Panc1 (cell line): ENCODE measurements at regions not wholly inside any gene's neighbourhood (a gene's known extent, or its start where the extent isn't known, plus 50 kb on each side); places are given as distances from the start of the nearest gene placed in this dataset.
"Not testable (repeated sequence)": the region's sequence is repeated elsewhere in the genome, so short reads cannot be mapped to it uniquely, and the experiment has no call there.

Source experiments
- ATAC-seq: fragments of 200-7000 bp; cut with Tn5 transposase; 2 replicates; pipeline ENCODE4 v1.9.1; 2020; ENCODE audit warnings: mild to moderate bottlenecking, moderate library complexity
- BruUV-seq: library from RNA; stranded (reverse); fragments of 400-500 nt; replicated peaks from 2 replicates; lab custom pipeline; 2021; lab: Mats Ljungman, UMichigan
- CTCF ChIA-PET: fragments of 300-600 bp; sonication (Branson Sonifier 250); formaldehyde crosslinking; loops from one replicate; lab custom pipeline; 2022; ENCODE audit warnings: antibody characterized with exemption; lab: Charles Lee
- POLR2A ChIA-PET: fragments of 300-600 bp; sonication (Branson Sonifier 250); formaldehyde crosslinking; loops from one replicate; lab custom pipeline; 2022; ENCODE audit warnings: antibody characterized with exemption; lab: Charles Lee
- DNase-seq: peaks from one replicate; pipeline ENCODE4 v3.0.0-alpha.2; 2010; ENCODE audit warnings: low read depth, low spot score
- H3K27ac ChIP-seq: 2 replicates; pipeline ENCODE4 v1.5.1; 2011; ENCODE audit warnings: mild to moderate bottlenecking, low read length, inconsistent platforms
- H3K27me3 ChIP-seq: fragments of 200-500 bp; sonication (Bioruptor generic); 2 replicates; pipeline ENCODE4 v1.6.0; 2014; ENCODE audit warnings: low read length, inconsistent platforms; ENCODE audit not compliant: control insufficient read depth, insufficient read depth
- H3K36me3 ChIP-seq: fragments of 200-500 bp; sonication (Bioruptor generic); 2 replicates; pipeline ENCODE4 v1.5.1; 2014; ENCODE audit warnings: inconsistent platforms, mild to moderate bottlenecking, low read length, moderate library complexity; ENCODE audit not compliant: control insufficient read depth, insufficient read depth
- H3K4me1 ChIP-seq: 2 replicates; pipeline ENCODE4 v1.5.1; 2011; ENCODE audit warnings: inconsistent platforms, mild to moderate bottlenecking, low read length, moderate library complexity; ENCODE audit not compliant: control insufficient read depth, insufficient read depth
- H3K4me3 ChIP-seq, 2 experiments: 2 replicates each; pipeline ENCODE4 v1.5.1; 2011 to 2012; ENCODE audit warnings: low read depth in 2 of 2, low read length in 2 of 2, mild to moderate bottlenecking in 2 of 2, inconsistent platforms in 1 of 2, moderate library complexity in 1 of 2
- H3K9me3 ChIP-seq: fragments of 200-500 bp; sonication (Bioruptor generic); 2 replicates; pipeline ENCODE4 v1.5.1; 2014; ENCODE audit warnings: low read depth, mild to moderate bottlenecking, inconsistent platforms, low read length, moderate library complexity; ENCODE audit not compliant: control insufficient read depth, insufficient read depth
- CTCF ChIP-seq: fragments of 450-650 bp; IDR thresholded peaks from 2 replicates; pipeline ENCODE4 v1.5.1; 2017; ENCODE audit warnings: mild to moderate bottlenecking
- POLR2AphosphoS5 ChIP-seq: IDR thresholded peaks from 2 replicates; pipeline ENCODE4 v1.6.1; 2012; ENCODE audit warnings: mild to moderate bottlenecking, low read depth, low read length, moderate library complexity
- SIN3A ChIP-seq: IDR thresholded peaks from 2 replicates; pipeline ENCODE4 v1.6.1; 2012; ENCODE audit warnings: low read depth, mild to moderate bottlenecking, low read length, moderate library complexity, borderline replicate concordance; ENCODE audit not compliant: insufficient read depth
- TCF7L2 ChIP-seq: IDR thresholded peaks from 2 replicates; pipeline ENCODE4 v1.6.1; 2011; ENCODE audit warnings: mild to moderate bottlenecking, low read depth, low read length, inconsistent platforms
- in situ Hi-C: cut with HindIII; loops from 2 replicates; pipeline ENCODE4 v1.10.0; 2016; ENCODE audit warnings: low sequenced_read_pairs, low pct_unique_long_range_greater_than_20kb
- intact Hi-C: fragments of 100-400 bp; cut with micrococcal nuclease; formaldehyde crosslinking; loops from one replicate; pipeline ENCODE4 v1.10.0; 2022; ENCODE audit not compliant: unreplicated experiment
- TF ChIP-seq, protein P1 (sequence below), 2 experiments: IDR thresholded peaks; 2 replicates each; pipeline ENCODE4 v1.6.1; 2011 to 2012; ENCODE audit warnings: low read depth in 2 of 2, control low read depth in 1 of 2, low read length in 1 of 2, mild to moderate bottlenecking in 1 of 2, moderate library complexity in 1 of 2; ENCODE audit not compliant: insufficient read depth in 1 of 2

DNA sequence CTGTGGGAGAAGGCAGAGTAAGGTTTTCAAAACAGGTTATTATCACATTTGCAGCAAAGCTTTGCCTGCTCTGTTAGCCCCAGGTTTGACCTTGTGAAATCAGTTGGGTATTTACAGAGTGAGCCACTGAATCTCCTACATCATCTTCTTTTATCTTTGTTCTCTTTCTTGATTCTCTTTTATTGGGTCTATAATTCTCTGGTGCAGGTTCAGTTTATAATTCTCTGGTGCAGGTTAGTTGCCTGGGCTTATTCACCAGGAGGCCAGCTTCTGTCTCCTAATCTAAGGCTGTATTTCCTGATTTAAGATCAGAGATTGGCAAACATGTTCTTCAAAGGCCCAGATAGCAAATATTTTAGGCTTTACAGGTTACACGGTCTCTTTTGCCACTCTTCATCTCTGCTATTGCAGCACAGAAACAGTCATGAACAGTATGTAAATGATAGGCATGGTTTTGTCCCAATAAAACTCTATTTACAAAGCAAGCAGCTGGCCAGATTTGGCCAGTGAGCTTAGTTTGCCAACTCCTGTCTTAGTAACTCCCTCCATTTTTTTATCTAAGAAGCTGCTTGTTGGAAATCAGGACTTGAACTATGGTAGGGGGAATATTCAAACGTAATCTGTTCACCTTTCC lies 205.0 kb upstream of the RIMS1 start:
- Histone ChIP-seq H3K27me3 (no peaks in the 10 kb centered on the region), H3K27ac (no peak overlapping the region), H3K4me1 (no peaks in the 10 kb centered on the region), H3K36me3 (no peaks in the 10 kb centered on the region), H3K9me3 (no peaks in the 10 kb centered on the region), H3K4me3 (no peak overlapping the region)
- intact Hi-C loops, result no loop called here
- no peak for DNase-seq
- ChIA-PET POLR2A (no interaction called here), CTCF (no interaction called here)
- no TSS peak for BruUV-seq
- in situ Hi-C loops, result no loop called here
- ATAC-seq, result no peak
- no peak for TF ChIP-seq CTCF
- no peak for TF ChIP-seq TCF7L2
- TF ChIP-seq, protein P1, sequence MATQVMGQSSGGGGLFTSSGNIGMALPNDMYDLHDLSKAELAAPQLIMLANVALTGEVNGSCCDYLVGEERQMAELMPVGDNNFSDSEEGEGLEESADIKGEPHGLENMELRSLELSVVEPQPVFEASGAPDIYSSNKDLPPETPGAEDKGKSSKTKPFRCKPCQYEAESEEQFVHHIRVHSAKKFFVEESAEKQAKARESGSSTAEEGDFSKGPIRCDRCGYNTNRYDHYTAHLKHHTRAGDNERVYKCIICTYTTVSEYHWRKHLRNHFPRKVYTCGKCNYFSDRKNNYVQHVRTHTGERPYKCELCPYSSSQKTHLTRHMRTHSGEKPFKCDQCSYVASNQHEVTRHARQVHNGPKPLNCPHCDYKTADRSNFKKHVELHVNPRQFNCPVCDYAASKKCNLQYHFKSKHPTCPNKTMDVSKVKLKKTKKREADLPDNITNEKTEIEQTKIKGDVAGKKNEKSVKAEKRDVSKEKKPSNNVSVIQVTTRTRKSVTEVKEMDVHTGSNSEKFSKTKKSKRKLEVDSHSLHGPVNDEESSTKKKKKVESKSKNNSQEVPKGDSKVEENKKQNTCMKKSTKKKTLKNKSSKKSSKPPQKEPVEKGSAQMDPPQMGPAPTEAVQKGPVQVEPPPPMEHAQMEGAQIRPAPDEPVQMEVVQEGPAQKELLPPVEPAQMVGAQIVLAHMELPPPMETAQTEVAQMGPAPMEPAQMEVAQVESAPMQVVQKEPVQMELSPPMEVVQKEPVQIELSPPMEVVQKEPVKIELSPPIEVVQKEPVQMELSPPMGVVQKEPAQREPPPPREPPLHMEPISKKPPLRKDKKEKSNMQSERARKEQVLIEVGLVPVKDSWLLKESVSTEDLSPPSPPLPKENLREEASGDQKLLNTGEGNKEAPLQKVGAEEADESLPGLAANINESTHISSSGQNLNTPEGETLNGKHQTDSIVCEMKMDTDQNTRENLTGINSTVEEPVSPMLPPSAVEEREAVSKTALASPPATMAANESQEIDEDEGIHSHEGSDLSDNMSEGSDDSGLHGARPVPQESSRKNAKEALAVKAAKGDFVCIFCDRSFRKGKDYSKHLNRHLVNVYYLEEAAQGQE (IDR thresholded peaks at IDR 0.05; ENCODE audit: insufficient read depth in 1 of 2, low read depth in 2 of 2, low read length in 1 of 2), result no peak
- TF ChIP-seq POLR2AphosphoS5, result no peak
- TF ChIP-seq SIN3A, result no peak

- H3K27ac ChIP-seq, H3K36me3 ChIP-seq, BruUV-seq, CTCF ChIA-PET, DNase-seq, ATAC-seq, H3K4me1 ChIP-seq, H3K27me3 ChIP-seq, in situ Hi-C loops, H3K9me3 ChIP-seq, intact Hi-C loops, H3K4me3 ChIP-seq: not testable (repeated sequence)
- POLR2A ChIA-PET, result interaction anchor here (0.6 kb wide), 1 partner anchor 43 kb away, joined by 4 read pairs; no protein-coding TSS in a partner anchor
Observed at GRCh38 chr6:71686021-71686677, 200.2 kb upstream of the RIMS1 start.

- Histone ChIP-seq H3K9me3 (0 out of 2 replicates have a peak, but pooled peaks cover 2% of the 10 kb centered on the region), H3K36me3 (no peaks in the 10 kb centered on the region), H3K27ac (no peak overlapping the region), H3K27me3 (0 out of 2 replicates have a peak, but pooled peaks cover 2% of the 10 kb centered on the region), H3K4me1 (no peaks in the 10 kb centered on the region), H3K4me3 (no peak overlapping the region)
- TF ChIP-seq SIN3A (no peak), CTCF (no peak), TCF7L2 (no peak), POLR2AphosphoS5 (no peak)
- TF ChIP-seq, protein P1 (IDR thresholded peaks at IDR 0.05; ENCODE audit: insufficient read depth in 1 of 2, low read depth in 2 of 2, low read length in 1 of 2), result no peak
- no peak for ATAC-seq
- ChIA-PET POLR2A (no interaction called here), CTCF (no interaction called here)
- intact Hi-C loops (no loop called here), in situ Hi-C loops (no loop called here)
- no TSS peak for BruUV-seq
- DNase-seq, result no peak
Observed at GRCh38 chr6:71698702-71699101, 187.6 kb upstream of the RIMS1 start.
